ENCODE measurements at regions not wholly inside any gene's neighbourhood (a gene's known extent, or its start where the extent isn't known, plus 50 kb on each side); places are given as distances from the start of the nearest gene placed in this dataset.
"Not testable (repeated sequence)": the region's sequence is repeated elsewhere in the genome, so short reads cannot be mapped to it uniquely, and the experiment has no call there.

DNA sequence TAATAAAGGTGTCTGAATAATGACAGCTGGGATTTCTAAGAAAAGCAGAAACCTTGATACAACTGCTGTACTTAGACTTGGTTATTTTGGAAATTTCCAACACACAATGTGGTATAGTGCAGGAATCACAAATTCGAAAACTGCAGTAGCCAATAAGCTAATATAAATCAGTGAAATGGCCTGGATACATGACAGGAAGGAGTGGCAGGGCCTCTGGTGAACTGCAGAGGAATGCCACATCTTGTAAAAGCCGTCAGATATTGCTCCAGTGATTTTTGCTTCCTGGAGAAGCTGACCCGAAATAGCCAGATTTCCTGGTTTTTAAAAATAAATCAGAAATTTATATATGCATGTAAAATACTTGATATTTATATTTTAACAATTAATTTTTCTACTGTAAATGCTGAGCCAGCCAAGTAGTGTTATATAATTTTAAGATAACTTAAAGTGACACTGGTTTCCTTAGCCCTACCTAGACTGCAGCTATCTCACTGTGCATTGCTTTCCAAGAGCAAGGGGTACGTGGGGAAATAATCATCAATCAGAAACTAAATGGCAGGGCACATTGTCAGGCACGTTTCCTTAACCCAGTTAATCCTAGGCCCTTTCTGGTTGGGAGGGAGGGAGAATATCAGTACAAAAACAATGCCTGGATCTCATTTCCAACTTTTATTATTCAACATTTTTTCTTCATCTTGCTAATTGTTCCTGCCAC lies 182.4 kb downstream of the RASEF start:
- no peak for DNase-seq

GRCh38 chr9:82882138-82882537 lies 180.8 kb downstream of the RASEF start:
- no peak for DNase-seq

DNA sequence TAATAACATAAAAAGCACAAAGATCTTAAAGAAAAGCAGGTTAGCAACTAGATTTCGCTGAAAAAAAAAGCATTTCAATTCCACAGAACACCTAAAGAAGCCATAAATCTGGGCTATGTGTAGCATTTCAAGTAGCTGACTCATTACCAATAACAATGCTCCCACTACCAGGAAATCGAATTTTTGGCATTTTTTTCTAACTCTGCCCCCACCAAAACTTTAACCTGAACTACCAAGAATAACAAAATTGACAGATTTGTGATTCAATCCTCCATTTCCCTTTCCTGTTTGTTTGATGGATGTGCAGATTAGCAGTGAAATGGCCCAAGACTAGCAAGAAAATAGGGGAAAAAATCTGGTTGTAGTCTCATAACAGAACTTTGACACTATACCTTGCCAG lies 180.2 kb downstream of the RASEF start:
- DNase-seq, result no peak

GRCh38 chr9:82883436-82883835 lies 179.5 kb downstream of the RASEF start:
- no peak for DNase-seq

DNA sequence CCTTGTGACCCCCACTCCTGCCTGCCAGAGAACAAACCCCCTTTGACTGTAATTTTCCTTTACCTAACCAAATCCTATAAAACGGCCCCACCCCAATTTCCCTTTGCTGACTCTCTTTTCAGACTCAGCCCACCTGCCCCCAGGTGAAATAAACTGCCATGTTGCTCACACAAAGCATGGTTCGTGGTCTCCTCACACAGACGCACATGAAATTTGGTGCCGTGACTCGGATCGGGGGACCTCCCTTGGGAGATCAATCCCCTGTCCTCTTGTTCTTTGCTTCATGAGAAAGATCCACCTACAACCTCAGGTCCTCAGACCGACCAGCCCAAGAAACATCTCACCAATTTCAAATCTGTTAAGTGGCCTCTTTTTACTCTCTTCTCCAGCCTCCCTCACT lies 179.0 kb downstream of the RASEF start:
- not testable (repeated sequence) for DNase-seq

DNA sequence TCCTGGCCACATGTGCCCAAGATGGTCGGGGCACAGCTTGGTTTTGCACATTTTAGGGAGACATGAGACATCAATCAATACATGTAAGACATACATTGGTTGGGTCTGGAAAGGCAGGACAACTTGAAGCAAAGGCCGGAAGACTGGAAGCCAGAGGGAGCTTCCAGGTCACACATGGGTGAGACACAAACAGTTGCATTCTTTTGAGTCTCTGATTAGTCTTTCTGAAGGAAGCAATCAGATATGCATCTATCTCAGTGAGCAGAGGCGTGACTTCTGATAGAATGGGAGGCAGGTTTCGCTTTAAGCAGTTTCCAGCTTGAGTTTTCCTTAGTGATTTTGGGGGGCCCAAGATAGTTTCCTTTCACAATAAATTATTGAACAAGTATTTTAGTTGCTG lies 172.5 kb downstream of the RASEF start:
- no peak for DNase-seq

GRCh38 chr9:82890865-82891264 lies 172.1 kb downstream of the RASEF start:
- DNase-seq, result no peak

DNA sequence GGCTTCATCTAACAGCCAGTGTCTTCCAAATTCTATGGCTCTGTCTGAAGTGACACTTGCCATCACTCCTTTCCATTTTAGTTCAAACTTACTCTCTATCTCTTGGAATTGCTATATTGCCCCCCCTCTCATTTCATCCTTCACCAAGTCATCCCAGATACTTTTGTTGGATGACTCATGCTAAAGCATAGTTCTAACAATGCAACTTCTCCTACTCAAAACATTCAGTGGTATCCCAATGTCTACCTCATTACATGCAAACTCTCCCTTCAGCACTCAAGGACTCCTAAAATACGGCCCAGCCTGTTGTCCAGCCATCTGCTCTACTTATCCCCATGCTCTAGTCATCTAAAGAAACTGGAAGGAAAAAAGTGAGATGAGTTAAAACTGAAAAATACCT lies 171.6 kb downstream of the RASEF start:
- no peak for DNase-seq

- no peak for DNase-seq
Observed at GRCh38 chr9:82893549-82893948, 169.4 kb downstream of the RASEF start.

DNA sequence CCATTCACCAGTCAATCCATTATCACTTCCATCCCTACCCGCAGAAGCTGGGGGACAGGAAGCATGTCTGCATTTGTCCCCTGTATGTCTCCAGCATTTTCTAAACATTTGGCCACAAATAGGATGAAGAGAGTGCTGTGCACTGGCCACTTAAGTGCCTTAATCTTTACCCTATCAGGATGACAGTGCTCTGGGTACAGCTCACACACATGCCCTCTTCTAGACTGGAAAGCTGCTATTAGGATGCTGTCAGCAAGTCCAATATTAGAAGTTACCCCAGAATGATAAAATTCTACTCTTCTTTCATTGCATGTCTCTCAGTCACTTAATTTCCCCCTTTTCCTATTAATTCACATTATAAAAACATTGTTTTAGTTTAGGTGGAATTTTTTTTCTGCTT lies 168.4 kb downstream of the RASEF start:
- peak; percentile 47 for DNase-seq

DNA sequence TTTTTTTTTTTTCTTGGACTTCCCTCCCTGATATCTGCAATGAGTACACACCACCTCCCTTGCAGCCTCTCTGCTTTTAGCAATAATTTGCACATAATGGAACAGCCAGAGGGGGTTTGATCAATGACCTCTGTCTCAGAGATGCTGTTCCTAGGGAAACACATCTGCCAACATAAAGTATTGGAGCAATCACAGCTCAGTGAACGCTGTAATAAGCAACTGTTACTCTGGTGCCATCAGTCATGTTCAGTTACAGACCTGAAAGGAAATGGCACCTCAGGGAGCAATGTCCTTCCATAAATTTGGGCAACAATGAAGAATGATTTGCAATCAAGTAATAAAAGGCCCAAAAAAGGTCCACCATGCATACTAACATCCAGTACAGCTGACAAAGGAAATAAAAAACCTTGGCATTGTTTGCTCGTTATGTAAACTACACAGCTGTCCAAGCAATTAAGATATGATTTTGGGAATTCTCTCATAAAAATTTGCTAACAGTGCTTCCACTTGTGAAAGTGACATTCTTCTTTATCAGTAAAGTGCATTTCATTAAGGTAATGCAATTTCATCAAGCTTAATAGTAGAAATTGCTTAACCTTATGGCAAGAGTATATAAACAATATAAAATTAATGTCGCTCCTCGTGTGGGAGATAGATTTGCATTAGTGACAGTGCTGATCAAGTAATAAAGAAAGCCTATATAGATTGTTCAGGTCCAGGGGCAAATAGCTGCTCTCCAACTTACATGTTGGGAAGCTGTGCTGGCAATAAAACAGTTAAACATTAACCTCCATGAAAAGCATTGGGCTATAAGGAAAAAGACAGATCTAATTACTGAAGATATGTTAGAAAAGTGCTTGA lies 167.8 kb downstream of the RASEF start:
- peak; percentile 52 for DNase-seq

- DNase-seq, result no peak
Observed at GRCh38 chr9:82895822-82896110, 167.2 kb downstream of the RASEF start.

GRCh38 chr9:82903503-82903902 lies 159.4 kb downstream of the RASEF start:
- no peak for DNase-seq

GRCh38 chr9:82911996-82912395 lies 150.9 kb downstream of the RASEF start:
- no peak for DNase-seq

GRCh38 chr9:82912645-82913044 lies 150.3 kb downstream of the RASEF start:
- DNase-seq, result no peak

GRCh38 chr9:82916238-82916637 lies 146.7 kb downstream of the RASEF start:
- DNase-seq, result not testable (repeated sequence)

DNA sequence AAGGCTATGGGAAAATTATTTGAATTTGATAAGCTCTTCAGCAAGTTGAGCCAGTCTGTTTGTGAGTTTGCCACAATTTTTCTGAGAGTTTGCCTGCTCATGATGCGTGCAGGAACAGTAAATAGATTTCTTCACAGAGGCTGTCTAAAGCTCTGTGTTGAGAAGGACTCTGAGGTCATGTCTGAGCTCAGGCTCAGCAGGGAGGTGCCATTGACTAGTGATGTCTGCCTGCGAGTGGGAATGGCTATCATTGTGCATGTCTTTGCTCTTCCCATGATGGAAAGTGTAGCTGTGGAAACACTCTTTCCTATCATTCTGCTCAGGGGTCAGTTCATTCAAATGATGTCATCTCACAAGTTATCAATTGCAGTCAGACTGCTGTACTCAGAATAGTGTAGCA lies 142.8 kb downstream of the RASEF start:
- DNase-seq, result no peak

GRCh38 chr9:82922686-82923085 lies 140.3 kb downstream of the RASEF start:
- DNase-seq, result no peak

DNA sequence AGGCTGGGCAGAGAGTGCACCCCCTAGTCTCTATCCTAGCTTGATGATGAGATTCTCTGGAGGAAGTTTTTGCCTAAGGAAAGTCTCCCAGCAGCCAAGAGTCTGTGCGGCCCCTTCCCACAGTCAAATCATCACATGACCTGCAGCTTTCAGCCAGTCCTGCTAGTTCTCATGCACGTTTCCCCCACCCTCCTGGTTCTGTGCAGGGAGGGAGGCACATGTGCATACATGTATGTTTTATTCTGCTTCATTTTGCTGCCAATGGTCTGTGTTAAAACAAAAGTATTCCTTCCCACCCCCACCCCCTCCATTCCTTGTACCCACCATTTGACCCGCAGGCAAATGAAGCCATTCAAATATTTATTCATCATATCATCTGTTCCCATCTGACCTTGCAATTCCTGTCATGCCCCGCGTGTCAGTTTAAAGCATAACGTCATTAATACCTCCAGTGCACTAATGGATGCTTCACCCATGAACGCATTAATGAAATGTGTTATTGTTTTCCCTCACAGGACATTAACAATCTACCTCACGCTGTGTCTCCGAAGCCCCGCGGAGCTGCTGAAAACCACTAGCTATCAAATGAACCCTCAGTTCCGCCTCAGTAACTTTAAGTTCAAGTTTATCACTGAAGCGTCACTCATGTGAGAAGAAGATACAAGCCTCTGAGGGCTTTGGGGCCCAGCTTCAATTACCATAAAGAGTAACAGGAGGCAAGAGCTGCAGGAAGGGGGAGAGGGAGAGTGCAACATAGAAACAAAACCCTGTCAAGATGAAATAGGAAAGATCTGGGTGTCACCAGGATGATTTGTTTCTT lies 139.6 kb downstream of the RASEF start:
- peak; percentile 89 for DNase-seq

DNA sequence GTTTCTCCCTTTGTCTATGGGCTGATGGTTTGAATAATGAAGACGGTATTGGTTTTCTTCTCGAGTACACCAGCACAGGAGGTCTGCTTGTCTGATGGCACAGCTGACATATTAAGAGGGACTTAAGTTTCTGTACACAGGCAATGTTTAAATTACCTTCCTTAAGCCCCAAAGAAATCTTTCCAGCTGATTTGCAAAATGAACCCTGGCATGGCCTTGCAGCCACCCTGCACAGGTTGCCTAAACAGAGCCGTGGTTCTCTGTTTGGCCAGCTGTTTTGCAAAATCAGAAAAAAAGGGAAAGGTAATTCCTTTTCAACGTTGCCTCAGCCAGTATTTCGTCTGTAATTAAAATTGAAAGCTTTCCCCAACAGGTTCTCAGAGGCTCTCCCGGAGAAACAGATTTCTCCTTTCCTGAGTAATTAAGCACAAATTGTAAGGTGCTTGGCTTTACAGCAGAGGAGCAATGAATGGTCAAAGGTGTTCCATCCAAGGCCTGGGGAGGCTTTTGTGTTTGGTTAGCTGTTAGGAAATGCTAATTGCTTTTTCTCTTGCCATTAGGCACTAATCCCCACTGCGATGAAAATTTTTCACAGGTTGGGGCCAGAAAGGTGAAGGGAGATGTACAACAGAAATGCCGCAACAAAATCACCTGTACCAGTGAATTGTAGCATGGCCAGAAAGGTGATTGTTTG lies 138.9 kb downstream of the RASEF start:
- DNase-seq, result no peak
